ENCODE measurements at regions not wholly inside any gene's neighbourhood (a gene's known extent, or its start where the extent isn't known, plus 50 kb on each side); places are given as distances from the start of the nearest gene placed in this dataset.
A peak's percentile ranks its signal among the peaks of the same experiment; 100 is the strongest.

DNA sequence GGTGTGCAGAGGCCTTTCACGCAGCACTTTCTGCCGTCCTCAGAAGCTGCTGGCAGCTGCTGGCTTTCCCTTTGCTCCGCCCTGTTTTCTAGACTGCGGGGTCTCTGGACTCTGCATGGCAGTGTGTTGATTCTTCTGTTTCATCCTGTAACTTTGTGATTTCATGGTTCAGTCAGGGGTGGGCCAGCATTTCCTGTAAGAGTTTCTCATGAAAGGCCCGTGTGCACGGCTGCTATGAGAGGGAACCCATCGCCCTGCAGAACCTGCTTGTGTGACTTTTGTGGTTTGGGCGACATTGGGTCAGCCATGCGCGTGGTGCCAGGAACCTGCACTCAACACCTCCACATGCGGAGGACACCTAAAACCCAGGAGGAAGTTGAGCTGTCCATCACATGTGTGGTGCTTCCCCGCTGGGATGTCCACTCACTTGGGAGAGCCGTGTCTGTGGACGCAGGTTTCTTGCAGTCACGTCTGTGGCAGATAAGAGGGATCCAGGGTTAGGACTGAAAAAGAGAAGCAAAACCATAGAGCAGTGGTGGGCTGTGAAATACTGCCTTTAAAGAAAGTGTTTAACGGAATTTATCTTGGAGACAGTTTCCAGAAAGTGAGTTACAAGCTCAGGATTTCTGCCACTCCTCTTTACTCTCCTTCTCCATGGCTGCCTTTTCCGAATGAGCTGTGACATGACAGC, 167.3 kb upstream of the ALKAL2 start:
- no peak for DNase-seq (ENCODE audit: low read depth in 1 of 2, low spot score in 2 of 2)
- no peak for FAIRE-seq
- Histone ChIP-seq H3K36me3 (ENCODE audit: control insufficient read depth in 2 of 4, insufficient read depth in 4 of 4, low read length in 3 of 4) (no peaks in the 10 kb centered on the region), H3K79me1 (ENCODE audit: low read depth, low read length) (no peaks in the 10 kb centered on the region), H3K14ac (ENCODE audit: insufficient read length) (no peak overlapping the region), H3K79me2 (ENCODE audit: control insufficient read depth in 1 of 2, insufficient read depth in 2 of 2, low read length in 2 of 2) (no peaks in the 10 kb centered on the region), H4K91ac (replicated peaks; ENCODE audit: insufficient read length, low read length) (no peak overlapping the region), H4K5ac (ENCODE audit: insufficient read length, low read depth, low read length) (no peak overlapping the region), H3K23ac (ENCODE audit: insufficient read length) (no peak overlapping the region), H3K27me3 (replicated peaks in 1 of 4; ENCODE audit: control insufficient read depth in 3 of 4, extremely low read depth in 1 of 4, insufficient read depth in 3 of 4, low read length in 3 of 4) (no peaks in the 10 kb centered on the region; a peak in 1 of 7 replicates), H2AFZ (ENCODE audit: low read length) (no peak overlapping the region), H3K4me2 (ENCODE audit: insufficient read depth in 1 of 2, low read depth in 2 of 2, low read length in 2 of 2) (no peak overlapping the region), H2BK15ac (ENCODE audit: low read length) (no peak overlapping the region), H3K27ac (ENCODE audit: low read depth, low read length) (no peak overlapping the region), H2AK5ac (ENCODE audit: low read depth, low read length) (no peak overlapping the region), H3K4me3 (ENCODE audit: extremely low read depth in 1 of 4, insufficient read depth in 2 of 4, low read depth in 3 of 4, low read length in 4 of 4) (no peak overlapping the region), H2BK20ac (ENCODE audit: low read length) (no peak overlapping the region), H3K18ac (ENCODE audit: extremely low read depth, low read length) (no peak overlapping the region), H3K4ac (replicated peaks; ENCODE audit: insufficient read length, low read depth, low read length) (peak overlapping the region; percentile 51), H2BK120ac (replicated peaks; ENCODE audit: low read depth, low read length) (no peak overlapping the region), H3K9me3 (ENCODE audit: insufficient read depth in 2 of 2, low read depth in 1 of 2, low read length in 1 of 2) (peaks cover 0 to 6% of the 10 kb centered on the region in 2 experiments; a peak in 1 of 4 replicates), H3K23me2 (ENCODE audit: low read depth, low read length) (no peaks in the 10 kb centered on the region), H4K20me1 (replicated peaks in 1 of 2; ENCODE audit: control insufficient read depth in 1 of 2, insufficient read depth in 2 of 2, low read length in 2 of 2) (no peaks in the 10 kb centered on the region), H2BK12ac (ENCODE audit: low read depth, low read length) (no peak overlapping the region), H3K9ac (replicated peaks in 1 of 4; ENCODE audit: extremely low read depth in 1 of 4, low read depth in 3 of 4, low read length in 3 of 4) (no peak overlapping the region), H3K4me1 (replicated peaks in 1 of 4; ENCODE audit: control insufficient read depth in 3 of 4, insufficient read depth in 4 of 4, low read length in 3 of 4) (peaks cover 0 to 3% (median 0%) of the 10 kb centered on the region in 4 experiments; a peak in 1 of 7 replicates), H2BK5ac (ENCODE audit: low read depth, low read length) (no peak overlapping the region), H3K56ac (replicated peaks; ENCODE audit: insufficient read length, low read depth, low read length) (no peak overlapping the region), H4K8ac (ENCODE audit: extremely low read depth, insufficient read depth, low read length) (peak overlapping the region; percentile 69; the same call in 1 of the 2 replicates)
- WGBS, 2 experiments (ENCODE audit: extremely low coverage in 1 of 2, insufficient coverage in 1 of 2, insufficient read length in 1 of 2, insufficient replicate concordance in 2 of 2, low coverage in 1 of 2, low lambda C conversion rate in 2 of 2, missing lambda C conversion rate in 1 of 2): 86% methylated on average over 17 of the region's 17 CpGs; no CpG with 5 or more reads in 1 of the 2 experiments
- TF ChIP-seq, protein P1, sequence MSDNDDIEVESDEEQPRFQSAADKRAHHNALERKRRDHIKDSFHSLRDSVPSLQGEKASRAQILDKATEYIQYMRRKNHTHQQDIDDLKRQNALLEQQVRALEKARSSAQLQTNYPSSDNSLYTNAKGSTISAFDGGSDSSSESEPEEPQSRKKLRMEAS (IDR thresholded peaks at IDR 0.05): no peak
- TF ChIP-seq TCF12 (IDR thresholded peaks at IDR 0.05; ENCODE audit: low read depth, low read length): no peak
- no peak for TF ChIP-seq RBBP5 (IDR thresholded peaks at IDR 0.05; ENCODE audit: borderline replicate concordance, low read depth, low read length)
- ChIA-PET CTCF (ENCODE audit: partially characterized antibody) (interaction anchor here (0.6 to 2.3 kb wide), 2 partner anchors 18 to 849 kb away, joined by 3 to 5 read pairs; no protein-coding TSS in a partner anchor), POLR2A (ENCODE audit: partially characterized antibody) (no interaction called here)
